ENCODE measurements at regions not wholly inside any gene's neighbourhood (a gene's known extent, or its start where the extent isn't known, plus 50 kb on each side); places are given as distances from the start of the nearest gene placed in this dataset.

DNA sequence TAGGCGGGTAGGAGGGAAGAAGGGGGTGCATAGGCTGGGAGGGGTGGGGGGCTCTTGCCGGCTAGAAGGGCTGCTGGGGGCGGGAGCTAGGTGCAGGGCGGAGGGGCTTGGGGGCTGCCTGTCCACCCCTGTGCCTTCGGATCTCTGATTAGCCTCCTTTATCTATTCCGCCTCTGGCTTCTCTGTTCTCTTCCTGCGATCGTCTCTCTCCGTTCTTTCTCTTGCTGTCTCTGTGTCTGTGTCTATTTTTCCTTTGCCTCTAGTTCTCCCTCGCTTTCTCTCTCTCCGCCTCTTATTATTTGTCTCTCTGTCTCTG is 166.7 kb upstream of the LHX5 start:
- Mint-ChIP-seq H3K27ac (no peak overlapping the region), H3K4me3 (no peak overlapping the region), H3K27me3 (peaks cover 68% of the 10 kb centered on the region), H3K9me3 (no peaks in the 10 kb centered on the region), H3K4me1 (ENCODE audit: low read depth) (no peaks in the 10 kb centered on the region), H3K36me3 (ENCODE audit: low read depth) (no peaks in the 10 kb centered on the region)
- Histone ChIP-seq H3K27me3 (ENCODE audit: control insufficient read depth in 1 of 2, insufficient read depth in 2 of 2, low read length in 2 of 2) (peaks cover 9 to 11% of the 10 kb centered on the region in 2 experiments), H3K9me3 (ENCODE audit: control insufficient read depth in 1 of 2, insufficient read depth in 1 of 2, low read length in 2 of 2) (peaks cover 0 to 5% of the 10 kb centered on the region in 2 experiments), H3K4me3 (ENCODE audit: low read length) (no peak overlapping the region), H3K27ac (ENCODE audit: low read depth in 1 of 2, low read length in 2 of 2) (no peak overlapping the region), H3K4me1 (ENCODE audit: insufficient read depth, low read length) (no peaks in the 10 kb centered on the region), H3K36me3 (ENCODE audit: insufficient read depth, low read length) (no peaks in the 10 kb centered on the region)
- TF ChIP-seq, protein P1, sequence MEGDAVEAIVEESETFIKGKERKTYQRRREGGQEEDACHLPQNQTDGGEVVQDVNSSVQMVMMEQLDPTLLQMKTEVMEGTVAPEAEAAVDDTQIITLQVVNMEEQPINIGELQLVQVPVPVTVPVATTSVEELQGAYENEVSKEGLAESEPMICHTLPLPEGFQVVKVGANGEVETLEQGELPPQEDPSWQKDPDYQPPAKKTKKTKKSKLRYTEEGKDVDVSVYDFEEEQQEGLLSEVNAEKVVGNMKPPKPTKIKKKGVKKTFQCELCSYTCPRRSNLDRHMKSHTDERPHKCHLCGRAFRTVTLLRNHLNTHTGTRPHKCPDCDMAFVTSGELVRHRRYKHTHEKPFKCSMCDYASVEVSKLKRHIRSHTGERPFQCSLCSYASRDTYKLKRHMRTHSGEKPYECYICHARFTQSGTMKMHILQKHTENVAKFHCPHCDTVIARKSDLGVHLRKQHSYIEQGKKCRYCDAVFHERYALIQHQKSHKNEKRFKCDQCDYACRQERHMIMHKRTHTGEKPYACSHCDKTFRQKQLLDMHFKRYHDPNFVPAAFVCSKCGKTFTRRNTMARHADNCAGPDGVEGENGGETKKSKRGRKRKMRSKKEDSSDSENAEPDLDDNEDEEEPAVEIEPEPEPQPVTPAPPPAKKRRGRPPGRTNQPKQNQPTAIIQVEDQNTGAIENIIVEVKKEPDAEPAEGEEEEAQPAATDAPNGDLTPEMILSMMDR (IDR thresholded peaks at IDR 0.05) = no peak
- ATAC-seq (ENCODE audit: poor library complexity) = no peak
- intact Hi-C loops (cut with DNase I, micrococcal nuclease) = no loop called here
- CTCF ChIA-PET = no interaction called here
- POLR2A ChIA-PET = no interaction called here
- no peak for DNase-seq

DNA sequence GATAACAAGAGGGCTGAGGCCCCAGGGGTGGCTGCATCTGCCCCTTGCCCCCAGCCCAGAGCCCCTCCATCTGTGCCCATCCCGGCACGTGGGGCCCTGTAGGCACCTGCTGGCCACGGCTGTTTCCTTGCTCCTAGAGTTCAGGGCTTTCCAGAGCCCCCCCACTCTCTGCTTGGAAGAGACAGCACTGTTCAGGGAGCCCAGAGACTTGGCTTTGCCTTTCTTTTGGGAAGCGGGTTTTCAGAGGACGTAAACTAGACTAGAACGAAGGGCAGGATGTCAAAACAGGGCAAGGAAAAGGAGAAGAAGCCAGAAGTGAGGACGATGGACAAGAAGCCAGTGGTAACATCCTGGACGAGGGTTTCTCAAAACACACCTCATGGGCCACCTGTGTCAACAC is 163.3 kb upstream of the LHX5 start:
- ATAC-seq (ENCODE audit: poor library complexity) (no peak), DNase-seq (no peak)
- H3K36me3 ChIP-seq (ENCODE audit: insufficient read depth, low read length) = no peaks in the 10 kb centered on the region
- no peak overlapping the region for H3K4me3 Mint-ChIP-seq
- no peak overlapping the region for H3K4me3 ChIP-seq (ENCODE audit: low read length)
- peaks cover 3 to 11% of the 10 kb centered on the region in 2 experiments for H3K27me3 ChIP-seq (ENCODE audit: control insufficient read depth in 1 of 2, insufficient read depth in 2 of 2, low read length in 2 of 2)
- CTCF ChIA-PET = no interaction called here
- H3K9me3 Mint-ChIP-seq = no peaks in the 10 kb centered on the region
- H3K27ac ChIP-seq (ENCODE audit: low read depth in 1 of 2, low read length in 2 of 2) = no peak overlapping the region
- H3K27ac Mint-ChIP-seq = no peak overlapping the region
- POLR2A ChIA-PET = no interaction called here
- no peaks in the 10 kb centered on the region for H3K36me3 Mint-ChIP-seq (ENCODE audit: low read depth)
- H3K4me1 Mint-ChIP-seq (ENCODE audit: low read depth) = no peaks in the 10 kb centered on the region
- H3K9me3 ChIP-seq (ENCODE audit: control insufficient read depth in 1 of 2, insufficient read depth in 1 of 2, low read length in 2 of 2) = peaks cover 10% of the 10 kb centered on the region in 2 experiments
- TF ChIP-seq, protein P1 (IDR thresholded peaks at IDR 0.05) = no peak
- intact Hi-C loops (cut with DNase I, micrococcal nuclease) = no loop called here
- H3K27me3 Mint-ChIP-seq = peaks cover 43% of the 10 kb centered on the region
- H3K4me1 ChIP-seq (ENCODE audit: insufficient read depth, low read length) = no peaks in the 10 kb centered on the region

DNA sequence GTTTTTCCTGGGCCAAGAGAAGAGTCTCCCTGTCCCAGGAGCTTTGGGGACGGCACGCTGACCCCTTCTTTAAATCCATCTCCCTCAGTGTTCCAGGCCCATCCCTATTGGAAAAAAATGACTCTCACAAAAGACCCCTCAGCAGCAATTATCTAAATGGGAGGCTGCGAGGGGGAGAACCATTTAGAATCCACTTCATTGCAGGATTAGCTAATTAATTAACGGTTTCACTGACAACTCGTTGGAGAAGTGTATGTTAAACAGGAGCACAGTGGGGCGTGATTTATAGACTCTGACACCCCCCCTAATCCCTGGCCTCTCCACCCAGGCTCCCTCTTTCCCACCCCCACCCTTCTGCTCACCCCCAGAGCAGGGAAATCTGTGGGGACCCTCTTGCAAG is 162.8 kb upstream of the LHX5 start:
- H3K36me3 ChIP-seq (ENCODE audit: insufficient read depth, low read length) = no peaks in the 10 kb centered on the region
- TF ChIP-seq, protein P1 (IDR thresholded peaks at IDR 0.05) = no peak
- peaks cover 10% of the 10 kb centered on the region in 2 experiments for H3K9me3 ChIP-seq (ENCODE audit: control insufficient read depth in 1 of 2, insufficient read depth in 1 of 2, low read length in 2 of 2)
- ATAC-seq (ENCODE audit: poor library complexity) (no peak), DNase-seq (no peak)
- ChIA-PET CTCF (no interaction called here), POLR2A (no interaction called here)
- no peak overlapping the region for H3K27ac ChIP-seq (ENCODE audit: low read depth in 1 of 2, low read length in 2 of 2)
- peaks cover 43% of the 10 kb centered on the region for H3K27me3 Mint-ChIP-seq
- H3K4me1 ChIP-seq (ENCODE audit: insufficient read depth, low read length) = no peaks in the 10 kb centered on the region
- H3K4me3 Mint-ChIP-seq = no peak overlapping the region
- H3K9me3 Mint-ChIP-seq = peaks cover 3% of the 10 kb centered on the region
- H3K36me3 Mint-ChIP-seq (ENCODE audit: low read depth) = no peaks in the 10 kb centered on the region
- H3K4me3 ChIP-seq (ENCODE audit: low read length) = no peak overlapping the region
- peaks cover 3 to 11% of the 10 kb centered on the region in 2 experiments for H3K27me3 ChIP-seq (ENCODE audit: control insufficient read depth in 1 of 2, insufficient read depth in 2 of 2, low read length in 2 of 2)
- H3K4me1 Mint-ChIP-seq (ENCODE audit: low read depth) = no peaks in the 10 kb centered on the region
- intact Hi-C loops (cut with DNase I, micrococcal nuclease) = no loop called here
- no peak overlapping the region for H3K27ac Mint-ChIP-seq
